CD4-positive, alpha-beta T cell treated with Interleukin-1 beta for 1 hour (primary cell): ENCODE measurements at regions not wholly inside any gene's neighbourhood (a gene's known extent, or its start where the extent isn't known, plus 50 kb on each side); places are given as distances from the start of the nearest gene placed in this dataset.
"Not testable (repeated sequence)": the region's sequence is repeated elsewhere in the genome, so short reads cannot be mapped to it uniquely, and the experiment has no call there.

ENCODE experiments used
- DNase-seq, 2 donors: peaks; one replicate each; pipeline ENCODE4 v3.0.0-alpha.2; 2020 to 2022

- no peak for DNase-seq
These were observed 95.9 kb upstream of the FAT1 start for GRCh38 chr4:186819342-186820086.

- DNase-seq, result no peak
These were observed 96.8 kb upstream of the FAT1 start for GRCh38 chr4:186820391-186820891.

DNA sequence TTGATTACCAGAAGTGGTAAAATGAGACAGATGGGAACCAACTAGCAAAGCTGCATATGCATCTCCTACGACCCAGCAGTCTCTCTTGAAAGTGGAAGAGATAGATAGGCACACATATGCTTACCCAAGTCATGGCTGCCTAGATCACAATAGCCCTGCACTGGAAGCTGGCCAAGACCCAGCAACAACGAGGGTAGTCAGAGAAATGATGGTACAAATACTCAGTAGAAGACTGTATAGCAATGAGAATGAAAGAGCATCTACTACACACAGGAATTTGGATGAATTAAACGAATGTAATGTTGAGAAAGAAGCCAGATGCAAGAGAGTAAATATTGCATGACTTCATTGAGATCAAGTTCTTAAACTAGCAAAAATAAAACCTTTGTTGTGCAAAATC is 100.3 kb upstream of the FAT1 start:
- DNase-seq, result no peak

DNA sequence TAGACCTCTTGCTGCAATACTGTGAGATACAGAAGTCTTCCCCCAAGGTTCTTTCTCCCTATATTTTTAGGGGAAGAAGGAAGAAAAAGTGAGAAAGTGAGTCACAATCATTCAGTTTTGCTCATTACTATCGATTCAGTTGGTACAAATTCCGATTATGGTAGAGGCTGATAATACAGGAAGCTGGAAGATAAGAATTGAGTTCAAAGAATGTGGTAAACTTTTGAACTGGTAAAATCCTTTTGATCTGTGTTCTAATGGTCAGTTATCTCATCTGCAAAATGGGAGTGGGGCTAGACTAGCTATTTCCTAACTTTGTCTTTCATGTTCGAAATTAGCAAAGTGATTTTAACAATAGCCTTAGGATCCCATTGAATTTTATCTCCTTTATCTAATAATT is 101.4 kb upstream of the FAT1 start:
- no peak for DNase-seq

- DNase-seq, result no peak
These were observed 102.3 kb upstream of the FAT1 start for GRCh38 chr4:186826006-186826405.

DNA sequence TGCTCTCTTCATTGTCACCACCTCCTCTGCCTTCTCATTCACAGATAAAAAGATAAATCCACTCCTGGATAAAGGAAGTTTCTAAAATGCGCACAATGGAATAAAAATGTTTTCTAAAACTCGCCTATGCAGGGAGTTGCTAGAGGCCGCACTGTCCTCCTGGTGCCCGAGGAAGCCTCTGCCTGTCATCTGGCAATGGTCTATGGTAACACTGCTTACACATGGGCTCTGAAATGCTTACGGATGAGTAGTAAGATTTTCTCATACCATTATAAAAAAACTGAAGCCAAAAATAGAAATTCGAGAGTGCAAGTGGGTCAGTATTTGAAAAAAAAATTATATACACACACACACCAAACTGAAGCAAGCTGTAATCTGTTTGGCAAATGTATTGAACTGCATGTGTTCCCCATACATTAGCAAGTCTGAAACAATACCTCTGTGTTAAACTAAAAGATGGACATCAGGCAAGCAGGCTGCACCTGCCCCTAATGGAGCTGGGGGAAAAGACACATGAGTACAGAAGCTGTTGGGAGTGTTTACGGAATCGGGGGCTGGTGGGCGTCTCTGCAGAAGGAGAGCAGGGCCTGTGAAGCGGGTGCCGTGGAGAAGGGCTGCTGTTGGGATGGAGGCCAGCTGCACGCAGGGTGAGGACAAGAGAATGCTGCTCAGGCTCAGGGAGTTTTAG is 103.3 kb upstream of the FAT1 start:
- DNase-seq, result no peak

DNA sequence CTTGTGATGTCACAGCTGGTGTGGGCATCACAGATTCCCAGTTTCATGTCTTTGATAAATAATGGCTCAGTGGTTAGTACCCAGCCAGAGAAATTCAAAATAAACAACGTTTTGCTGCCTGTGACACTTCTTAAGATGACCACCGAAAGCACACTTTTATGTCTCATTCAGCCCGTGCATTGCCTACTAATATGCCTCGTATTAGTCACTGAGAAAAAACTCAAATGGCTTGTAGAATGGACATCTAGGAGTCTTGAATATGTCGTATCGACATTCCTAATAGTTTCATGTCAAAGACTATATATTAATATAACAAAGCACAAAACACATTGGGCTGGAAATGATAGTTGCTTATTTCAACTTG is 103.9 kb upstream of the FAT1 start:
- DNase-seq, result no peak

DNA sequence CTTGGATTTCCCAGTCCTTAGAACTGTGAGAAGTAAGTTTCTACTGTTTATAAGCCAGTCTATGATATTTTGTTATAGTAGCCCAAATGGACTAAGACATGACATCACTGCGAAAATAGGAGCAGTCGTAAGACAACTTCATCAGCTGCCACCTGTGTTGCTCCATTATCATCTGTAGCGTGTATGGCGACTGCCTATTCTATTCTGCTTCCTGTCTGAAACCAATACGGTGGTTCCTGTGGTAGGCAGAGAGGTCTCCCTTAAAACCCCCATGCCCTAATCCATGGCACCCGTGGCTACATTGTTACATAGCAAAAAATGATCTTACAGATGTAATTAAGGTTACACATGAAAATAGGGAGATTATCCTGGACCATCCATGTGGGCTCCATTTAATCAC is 105.4 kb upstream of the FAT1 start:
- DNase-seq, result no peak

DNA sequence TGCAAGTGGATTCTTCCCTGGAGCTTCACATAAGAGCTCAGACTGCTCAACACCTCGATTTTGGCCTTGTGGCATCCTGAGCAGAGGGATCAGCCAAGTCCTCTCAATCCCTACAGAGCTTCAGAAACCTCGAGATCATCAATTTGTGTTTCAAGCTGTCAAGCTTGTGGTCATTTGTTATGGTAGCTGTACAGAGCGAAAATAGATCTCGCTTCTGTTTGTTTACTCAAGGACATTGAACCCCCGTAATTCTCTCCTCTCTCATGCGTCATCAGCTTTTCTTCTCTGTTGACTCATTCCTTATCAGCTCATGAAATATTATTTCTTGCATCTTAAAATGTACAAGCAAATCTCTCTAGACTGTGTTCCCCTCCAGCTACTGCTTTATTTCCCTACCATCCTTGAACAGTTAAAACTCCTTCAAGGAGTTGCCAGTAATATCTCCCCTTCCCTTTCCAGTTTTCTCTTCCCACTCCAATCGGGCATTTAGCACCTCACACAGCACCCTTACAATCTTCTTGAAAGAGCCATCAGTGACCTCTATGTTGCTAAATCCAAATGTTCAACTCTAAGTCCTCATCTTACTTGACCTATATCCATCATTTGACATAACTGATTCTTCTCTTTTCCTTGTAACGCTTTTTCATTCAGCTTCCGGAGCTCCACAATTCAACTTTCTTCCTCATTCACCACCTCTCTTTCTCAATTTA is 106.2 kb upstream of the FAT1 start:
- no peak for DNase-seq

DNA sequence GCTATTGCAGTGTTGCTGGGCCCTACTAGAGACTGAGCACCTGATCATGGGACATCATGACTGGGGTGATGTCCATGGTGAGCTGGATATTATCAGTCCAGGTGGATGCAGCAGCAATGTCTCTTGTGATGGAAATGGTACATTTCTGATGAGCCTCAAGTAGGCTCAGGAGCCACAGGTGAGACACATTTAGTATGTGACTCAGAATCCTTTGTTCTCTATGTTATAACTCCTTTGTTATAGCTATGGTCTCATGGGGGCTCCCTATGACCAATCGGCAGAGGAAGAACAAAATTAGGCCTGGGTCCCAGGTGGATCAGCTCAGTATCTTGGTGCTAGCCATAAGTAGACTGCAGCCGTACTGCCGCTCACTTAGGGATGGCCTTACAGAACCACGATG is 107.9 kb upstream of the FAT1 start:
- no peak for DNase-seq

DNA sequence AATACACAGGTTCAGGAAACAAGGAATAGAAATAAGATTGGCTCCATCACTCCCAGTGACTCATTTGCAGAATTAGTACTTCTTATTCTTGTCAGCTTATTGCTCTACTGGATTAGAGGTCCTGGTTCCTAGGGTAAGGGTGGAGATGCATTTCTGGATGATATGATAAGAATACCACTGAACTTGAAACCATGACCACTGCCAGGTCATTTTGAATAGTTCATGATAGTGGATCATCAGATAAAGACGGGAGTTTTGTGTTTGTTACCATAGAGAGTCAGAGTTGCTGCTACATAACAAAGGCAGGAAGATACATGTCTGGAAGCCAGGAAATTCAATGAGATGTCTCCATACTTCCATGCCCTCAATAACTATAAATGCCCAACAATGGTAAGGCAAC is 109.2 kb upstream of the FAT1 start:
- DNase-seq, result no peak

GRCh38 chr4:186837463-186837862 is 113.8 kb upstream of the FAT1 start:
- DNase-seq, result not testable (repeated sequence)

DNA sequence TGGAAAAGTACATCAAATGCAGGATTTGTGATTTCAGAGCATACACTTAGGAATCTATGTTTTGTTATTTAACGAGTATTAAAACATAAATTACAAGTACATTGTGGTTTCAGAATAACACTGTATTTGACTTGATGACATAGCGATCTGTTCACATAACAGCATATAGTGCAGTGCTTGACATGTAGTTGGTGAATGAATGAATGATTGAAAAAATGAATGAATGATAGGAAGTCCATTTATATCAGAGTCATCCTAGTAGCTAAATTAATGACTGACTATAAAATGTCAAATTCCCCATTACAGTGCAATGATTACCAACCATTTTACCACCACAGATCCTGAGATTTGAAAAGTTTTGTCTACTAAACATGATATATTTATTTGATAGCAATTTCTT is 114.6 kb upstream of the FAT1 start:
- no peak for DNase-seq

- DNase-seq, result no peak
These were observed 115.7 kb upstream of the FAT1 start for GRCh38 chr4:186839122-186840037.

DNA sequence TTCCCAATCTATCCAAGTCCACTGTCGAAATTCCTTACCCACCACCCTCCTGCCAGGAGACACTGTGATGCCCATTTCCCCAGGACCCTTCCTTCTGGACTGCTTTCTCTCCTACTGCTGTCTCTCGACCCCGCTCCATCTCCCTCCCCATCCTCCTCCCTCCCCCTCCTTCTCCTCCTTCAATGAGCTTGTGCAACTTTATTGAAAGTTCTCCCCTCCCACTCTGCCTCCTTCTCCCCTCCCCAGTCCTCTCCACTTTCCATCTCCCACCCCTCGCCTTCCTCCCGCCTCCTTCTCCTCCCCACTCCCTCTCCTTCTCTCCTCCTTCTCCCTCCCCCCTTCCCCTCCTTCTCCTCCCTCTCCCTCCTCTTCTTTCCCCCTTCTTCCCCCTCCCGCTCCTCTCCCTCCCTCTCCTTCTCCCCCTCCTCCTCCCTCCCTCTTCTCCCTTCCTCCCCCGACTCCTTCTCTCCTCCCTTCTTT is 116.6 kb upstream of the FAT1 start:
- DNase-seq, result no peak

DNA sequence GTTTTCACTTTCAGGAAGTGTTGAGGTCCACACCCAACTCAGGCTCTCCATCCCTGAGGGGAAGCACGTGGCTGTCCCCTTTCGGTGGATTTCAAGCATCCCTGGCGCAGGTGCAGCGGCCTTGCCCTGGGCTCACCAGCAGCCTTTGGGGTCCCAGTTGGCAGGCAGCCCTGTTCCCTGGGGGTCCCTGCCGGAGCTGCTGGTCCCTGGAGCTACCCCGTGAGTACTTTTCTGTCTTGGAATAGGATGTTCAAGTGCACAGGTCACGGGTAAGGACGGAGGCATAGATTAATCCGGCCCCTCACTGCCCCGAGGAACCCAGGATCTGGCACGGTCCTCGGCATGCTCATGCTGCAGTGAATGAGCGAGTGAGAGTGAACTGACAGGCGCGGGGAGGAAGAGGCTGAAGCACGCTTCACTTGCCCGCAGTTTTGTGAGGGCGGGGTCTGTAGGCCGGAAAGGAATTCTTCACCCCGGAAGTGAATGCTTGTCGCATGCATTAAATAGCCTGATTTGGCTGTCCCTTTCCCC is 117.2 kb upstream of the FAT1 start:
- DNase-seq, result no peak

- DNase-seq, result no peak
These were observed 120.5 kb upstream of the FAT1 start for GRCh38 chr4:186844059-186844681.

- no peak for DNase-seq
These were observed 121.6 kb upstream of the FAT1 start for GRCh38 chr4:186845137-186845842.

DNA sequence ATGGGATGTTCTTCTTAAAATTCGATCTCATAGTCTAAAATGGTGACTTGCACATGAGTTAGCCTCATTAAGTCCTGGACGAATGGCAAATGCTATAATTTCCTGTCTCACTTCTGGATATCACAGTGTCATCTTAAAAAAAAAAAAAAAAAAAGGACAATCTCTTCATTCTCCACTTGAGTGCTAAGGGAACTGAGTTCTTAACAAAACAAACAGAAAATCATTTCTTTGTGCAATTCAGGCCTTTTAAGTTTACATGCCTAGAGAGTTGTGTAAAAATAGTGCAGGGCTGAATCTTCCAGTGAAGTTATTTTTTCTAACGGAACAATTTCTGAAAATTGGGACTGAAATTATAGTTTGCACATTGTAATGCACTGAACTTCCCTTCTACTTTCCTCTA is 122.8 kb upstream of the FAT1 start:
- no peak for DNase-seq

DNA sequence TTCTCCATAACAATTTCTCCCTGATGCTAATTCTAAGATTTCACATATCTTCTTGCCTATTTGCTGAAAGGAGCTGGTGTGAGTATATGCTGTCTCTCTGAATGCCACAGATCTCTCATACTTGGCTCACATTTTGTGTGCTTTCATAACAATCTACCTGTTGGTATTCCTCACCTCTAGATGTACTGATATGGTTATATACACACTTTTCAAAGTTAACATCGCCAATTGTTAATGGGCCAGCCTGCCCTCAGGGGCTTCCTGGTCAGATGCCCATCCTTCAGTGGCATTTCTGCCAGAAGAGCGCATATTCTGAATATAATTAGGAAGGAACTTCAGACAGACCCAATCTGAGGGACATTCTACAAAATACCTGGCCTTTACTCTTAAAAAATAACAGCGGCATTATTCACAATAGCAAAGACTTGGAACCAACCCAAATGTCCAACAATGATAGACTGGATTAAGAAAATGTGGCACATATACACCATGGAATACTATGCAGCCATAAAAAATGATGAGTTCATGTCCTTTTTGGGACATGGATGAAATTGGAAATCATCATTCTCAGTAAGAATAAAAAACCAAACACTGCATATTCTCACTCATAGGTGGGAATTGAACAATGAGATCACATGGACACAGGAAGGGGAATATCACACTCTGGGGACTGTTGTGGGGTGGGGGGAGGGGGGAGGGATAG is 123.9 kb upstream of the FAT1 start:
- DNase-seq, result not testable (repeated sequence)

GRCh38 chr4:186848437-186848836 is 124.8 kb upstream of the FAT1 start:
- DNase-seq, result no peak
